ENCODE measurements at regions not wholly inside any gene's neighbourhood (a gene's known extent, or its start where the extent isn't known, plus 50 kb on each side); places are given as distances from the start of the nearest gene placed in this dataset.

DNA sequence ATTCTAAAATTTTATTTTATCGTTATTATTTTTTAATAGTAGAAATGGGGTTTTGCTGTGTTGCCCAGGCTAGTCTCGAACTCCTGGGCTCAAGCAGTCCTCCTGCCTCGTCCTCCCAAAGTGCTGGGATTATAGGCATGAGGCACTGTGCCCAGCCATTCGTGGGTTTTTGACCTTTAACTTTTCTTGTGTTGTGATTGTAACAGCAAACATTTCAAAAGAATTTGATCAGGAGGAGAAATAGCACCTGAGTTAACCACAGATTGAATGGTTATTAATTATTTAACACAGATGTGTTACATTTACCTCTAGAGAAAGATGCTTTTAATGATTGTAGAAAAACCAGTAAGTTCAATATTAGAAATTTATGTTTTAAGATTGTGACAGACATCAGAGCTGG is 132.0 kb downstream of the HAUS1 start:
- WGBS, 2 experiments (ENCODE audit: insufficient coverage in 1 of 2, insufficient read length in 1 of 2) = 97 to 100% methylated on average over 2 to 4 of the region's 4 CpGs
- no peak for DNase-seq
- Histone ChIP-seq H3K4me3 (ENCODE audit: low read length) (no peak overlapping the region), H3K9me3 (ENCODE audit: control insufficient read depth, low read length) (no peaks in the 10 kb centered on the region), H3K36me3 (ENCODE audit: control insufficient read depth, insufficient read depth, low read length) (no peaks in the 10 kb centered on the region), H3K27me3 (ENCODE audit: control insufficient read depth, insufficient read depth, low read length, poor library complexity, severe bottlenecking) (no peaks in the 10 kb centered on the region), H3K4me1 (ENCODE audit: control insufficient read depth, insufficient read depth, low read length) (no peaks in the 10 kb centered on the region), H3K27ac (ENCODE audit: low read depth, low read length) (no peak overlapping the region), H3K9ac (ENCODE audit: extremely low read depth, low read length, poor library complexity, severe bottlenecking) (no peak overlapping the region)
- Mint-ChIP-seq H3K27ac (no peak overlapping the region), H3K4me1 (peaks cover 9% of the 10 kb centered on the region), H3K9me3 (no peaks in the 10 kb centered on the region), H3K4me3 (no peak overlapping the region), H3K36me3 (ENCODE audit: low read depth) (peaks cover 12% of the 10 kb centered on the region), H3K27me3 (ENCODE audit: insufficient read depth) (no peaks in the 10 kb centered on the region)
- TF ChIP-seq, protein P1, sequence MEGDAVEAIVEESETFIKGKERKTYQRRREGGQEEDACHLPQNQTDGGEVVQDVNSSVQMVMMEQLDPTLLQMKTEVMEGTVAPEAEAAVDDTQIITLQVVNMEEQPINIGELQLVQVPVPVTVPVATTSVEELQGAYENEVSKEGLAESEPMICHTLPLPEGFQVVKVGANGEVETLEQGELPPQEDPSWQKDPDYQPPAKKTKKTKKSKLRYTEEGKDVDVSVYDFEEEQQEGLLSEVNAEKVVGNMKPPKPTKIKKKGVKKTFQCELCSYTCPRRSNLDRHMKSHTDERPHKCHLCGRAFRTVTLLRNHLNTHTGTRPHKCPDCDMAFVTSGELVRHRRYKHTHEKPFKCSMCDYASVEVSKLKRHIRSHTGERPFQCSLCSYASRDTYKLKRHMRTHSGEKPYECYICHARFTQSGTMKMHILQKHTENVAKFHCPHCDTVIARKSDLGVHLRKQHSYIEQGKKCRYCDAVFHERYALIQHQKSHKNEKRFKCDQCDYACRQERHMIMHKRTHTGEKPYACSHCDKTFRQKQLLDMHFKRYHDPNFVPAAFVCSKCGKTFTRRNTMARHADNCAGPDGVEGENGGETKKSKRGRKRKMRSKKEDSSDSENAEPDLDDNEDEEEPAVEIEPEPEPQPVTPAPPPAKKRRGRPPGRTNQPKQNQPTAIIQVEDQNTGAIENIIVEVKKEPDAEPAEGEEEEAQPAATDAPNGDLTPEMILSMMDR (conservative IDR thresholded peaks at IDR 0.05) = no peak

DNA sequence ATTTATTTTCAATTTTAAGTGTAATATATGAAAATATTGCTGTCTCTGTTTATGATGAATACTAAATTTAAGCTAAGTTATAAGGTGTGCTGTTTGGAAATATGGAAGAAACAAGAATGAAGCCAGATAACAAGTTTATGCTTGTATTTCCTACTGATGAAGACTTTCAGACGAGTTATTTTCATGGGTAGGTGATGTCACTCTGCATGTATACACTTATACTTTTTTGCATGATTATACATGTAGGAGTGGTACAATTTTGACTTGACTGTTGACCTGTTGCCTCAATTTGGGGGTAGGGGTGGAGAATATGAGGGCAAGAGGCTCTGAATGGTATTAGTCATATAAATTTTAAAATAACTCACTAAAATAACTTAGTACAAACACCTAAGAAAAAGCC is 133.7 kb downstream of the HAUS1 start:
- TF ChIP-seq, protein P1 (conservative IDR thresholded peaks at IDR 0.05) = no peak
- WGBS, 2 experiments (ENCODE audit: insufficient coverage in 1 of 2, insufficient read length in 1 of 2) = 93% methylated on average over 1 of the region's 1 CpG; no CpG with 5 or more reads in 1 of the 2 experiments
- H3K27ac ChIP-seq (ENCODE audit: low read depth, low read length) = no peak overlapping the region

DNA sequence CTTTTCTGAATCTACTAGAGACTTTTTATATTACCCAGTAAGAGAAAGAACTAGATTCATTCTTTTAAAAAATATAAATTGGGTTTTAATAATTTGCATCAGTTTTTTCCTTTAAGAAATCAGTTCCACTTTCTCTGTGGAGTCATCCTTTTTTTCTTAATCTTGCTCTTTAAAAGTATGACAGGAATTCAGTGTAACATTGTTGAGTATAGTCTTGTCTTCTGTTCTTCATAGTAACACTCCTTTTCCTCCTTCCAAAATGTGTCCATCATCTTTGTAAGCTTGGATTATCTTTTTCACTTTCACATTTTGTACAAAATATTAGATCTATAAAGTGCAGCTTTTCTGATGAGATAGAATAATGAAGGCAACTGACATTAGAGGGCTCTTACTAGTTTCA is 135.4 kb downstream of the HAUS1 start:
- H3K27ac Mint-ChIP-seq = no peak overlapping the region
- no peaks in the 10 kb centered on the region for H3K27me3 Mint-ChIP-seq (ENCODE audit: insufficient read depth)
- H3K27ac ChIP-seq (ENCODE audit: low read depth, low read length) = no peak overlapping the region
- peaks cover 12% of the 10 kb centered on the region for H3K36me3 Mint-ChIP-seq (ENCODE audit: low read depth)
- no peaks in the 10 kb centered on the region for H3K9me3 Mint-ChIP-seq
- H3K9ac ChIP-seq (ENCODE audit: extremely low read depth, low read length, poor library complexity, severe bottlenecking) = no peak overlapping the region
- H3K4me1 Mint-ChIP-seq = peaks cover 11% of the 10 kb centered on the region
- no peaks in the 10 kb centered on the region for H3K27me3 ChIP-seq (ENCODE audit: control insufficient read depth, insufficient read depth, low read length, poor library complexity, severe bottlenecking)
- no peak overlapping the region for H3K4me3 ChIP-seq (ENCODE audit: low read length)
- H3K4me1 ChIP-seq (ENCODE audit: control insufficient read depth, insufficient read depth, low read length) = no peaks in the 10 kb centered on the region
- no peaks in the 10 kb centered on the region for H3K36me3 ChIP-seq (ENCODE audit: control insufficient read depth, insufficient read depth, low read length)
- DNase-seq = no peak
- no peaks in the 10 kb centered on the region for H3K9me3 ChIP-seq (ENCODE audit: control insufficient read depth, low read length)
- TF ChIP-seq, protein P1 (conservative IDR thresholded peaks at IDR 0.05) = no peak
- H3K4me3 Mint-ChIP-seq = no peak overlapping the region

More for the DNA sequence above, 133.7 kb downstream of the HAUS1 start:
- no peak overlapping the region for H3K27ac Mint-ChIP-seq
- peaks cover 12% of the 10 kb centered on the region for H3K36me3 Mint-ChIP-seq (ENCODE audit: low read depth)
- no peaks in the 10 kb centered on the region for H3K9me3 Mint-ChIP-seq
- Histone ChIP-seq H3K36me3 (ENCODE audit: control insufficient read depth, insufficient read depth, low read length) (no peaks in the 10 kb centered on the region), H3K9me3 (ENCODE audit: control insufficient read depth, low read length) (no peaks in the 10 kb centered on the region), H3K4me1 (ENCODE audit: control insufficient read depth, insufficient read depth, low read length) (no peaks in the 10 kb centered on the region), H3K4me3 (ENCODE audit: low read length) (no peak overlapping the region), H3K27me3 (ENCODE audit: control insufficient read depth, insufficient read depth, low read length, poor library complexity, severe bottlenecking) (no peaks in the 10 kb centered on the region), H3K9ac (ENCODE audit: extremely low read depth, low read length, poor library complexity, severe bottlenecking) (no peak overlapping the region)
- peaks cover 9% of the 10 kb centered on the region for H3K4me1 Mint-ChIP-seq
- H3K27me3 Mint-ChIP-seq (ENCODE audit: insufficient read depth) = no peaks in the 10 kb centered on the region
- DNase-seq = no peak
- no peak overlapping the region for H3K4me3 Mint-ChIP-seq
